HG02623 (cell line): ENCODE measurements at regions not wholly inside any gene's neighbourhood (a gene's known extent, or its start where the extent isn't known, plus 50 kb on each side); places are given as distances from the start of the nearest gene placed in this dataset.
A peak's percentile ranks its signal among the peaks of the same experiment; 100 is the strongest.
"Not testable (repeated sequence)": the region's sequence is repeated elsewhere in the genome, so short reads cannot be mapped to it uniquely, and the experiment has no call there.

ENCODE experiments used
- ATAC-seq: cut with Tn5 transposase; IDR thresholded peaks from one replicate; pipeline ENCODE4 v1.9.1; 2021; ENCODE audit warnings: moderate library complexity; ENCODE audit not compliant: unreplicated experiment

DNA sequence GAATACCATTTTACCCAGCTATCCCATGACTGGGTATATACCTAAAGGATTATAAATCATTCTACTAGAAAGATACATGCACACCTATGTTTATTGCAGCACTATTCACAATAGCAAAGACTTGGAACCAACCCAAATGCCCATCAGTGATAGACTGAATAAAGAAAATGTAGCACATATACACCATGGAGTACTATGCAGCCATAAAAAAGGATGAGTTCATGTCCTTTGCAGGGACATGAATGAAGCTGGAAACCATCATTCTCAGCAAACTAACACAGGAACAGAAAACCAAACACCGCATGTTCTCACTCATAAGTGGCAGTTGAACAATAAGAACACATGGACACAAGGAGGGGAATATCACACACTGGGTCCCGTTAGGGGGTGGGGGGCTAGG, 191.9 kb upstream of the POU5F2 start:
- not testable (repeated sequence) for ATAC-seq

DNA sequence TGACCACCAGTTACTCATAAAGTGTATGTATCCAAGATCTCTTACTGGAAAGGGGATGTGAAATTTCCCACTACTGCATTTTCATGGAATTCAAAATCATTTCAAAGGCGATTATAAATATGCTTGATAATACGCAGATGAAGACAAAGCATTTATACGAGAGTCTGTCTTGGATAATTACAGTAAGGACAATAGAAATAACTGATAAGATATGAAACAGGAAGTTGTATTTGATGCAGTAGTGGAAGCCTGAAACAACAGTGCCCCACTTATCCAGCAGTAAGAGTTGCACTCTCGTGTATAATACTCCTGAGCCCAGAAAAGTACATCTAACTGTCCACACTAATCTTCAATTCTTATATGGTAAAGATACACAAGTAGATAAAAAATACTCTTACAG, 188.7 kb upstream of the POU5F2 start:
- no peak for ATAC-seq

GRCh38 chr5:93929131-93929530, 187.7 kb upstream of the POU5F2 start:
- ATAC-seq = no peak

DNA sequence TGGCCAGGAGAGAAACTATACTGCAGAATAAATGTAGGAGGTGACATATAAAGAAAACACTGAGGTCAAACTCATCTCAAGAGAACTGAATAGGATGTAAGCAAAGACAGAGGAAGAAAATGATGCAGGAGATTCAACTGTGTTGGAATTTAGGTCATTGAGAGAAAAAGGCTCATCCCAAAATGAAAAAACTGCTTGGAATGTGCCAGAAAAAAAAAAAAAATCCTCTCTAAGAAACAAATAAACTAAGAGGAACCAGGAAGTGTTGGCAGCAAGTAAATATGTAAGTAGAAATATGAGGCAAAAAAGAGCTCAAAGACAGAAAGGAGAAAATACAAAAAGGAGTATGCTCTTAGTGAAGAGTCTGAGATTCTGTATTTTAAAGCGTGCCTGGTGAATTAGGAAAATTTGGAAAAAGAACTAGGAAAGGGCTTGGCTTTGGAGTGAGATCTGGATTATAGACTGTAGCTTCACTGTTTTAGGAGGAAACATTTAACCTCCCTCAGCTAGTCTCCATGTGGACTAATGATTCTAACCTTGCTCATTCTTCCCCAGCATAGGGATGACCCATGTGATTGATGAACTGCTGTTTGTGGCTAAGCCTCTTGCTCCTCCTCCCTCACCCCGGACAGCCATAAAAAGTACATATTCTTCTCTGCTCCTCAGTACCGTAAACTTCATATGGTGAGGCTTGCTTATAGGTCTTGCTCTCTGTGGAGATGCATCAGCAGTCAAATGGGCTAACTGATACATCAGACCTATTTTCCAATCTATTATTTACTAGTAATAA, 185.6 kb upstream of the POU5F2 start:
- ATAC-seq = no peak

DNA sequence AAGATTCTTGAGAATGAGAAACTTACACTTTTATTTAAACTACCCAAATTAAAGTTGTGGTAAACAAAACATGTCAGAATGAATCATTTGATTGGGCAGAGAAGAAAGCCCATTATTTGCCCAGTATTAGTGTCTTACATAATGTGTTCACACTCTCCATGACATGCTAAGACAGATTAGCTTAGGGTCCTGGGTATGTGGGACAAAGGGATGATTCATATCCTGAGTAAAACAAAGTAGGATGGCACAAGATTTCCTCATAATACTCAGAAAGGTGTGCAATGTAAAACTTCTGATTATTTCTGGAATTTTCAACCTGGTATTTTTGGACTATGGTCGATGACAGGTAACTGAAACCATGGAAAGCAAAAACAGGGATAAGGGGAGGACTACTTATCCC, 183.9 kb upstream of the POU5F2 start:
- no peak for ATAC-seq

DNA sequence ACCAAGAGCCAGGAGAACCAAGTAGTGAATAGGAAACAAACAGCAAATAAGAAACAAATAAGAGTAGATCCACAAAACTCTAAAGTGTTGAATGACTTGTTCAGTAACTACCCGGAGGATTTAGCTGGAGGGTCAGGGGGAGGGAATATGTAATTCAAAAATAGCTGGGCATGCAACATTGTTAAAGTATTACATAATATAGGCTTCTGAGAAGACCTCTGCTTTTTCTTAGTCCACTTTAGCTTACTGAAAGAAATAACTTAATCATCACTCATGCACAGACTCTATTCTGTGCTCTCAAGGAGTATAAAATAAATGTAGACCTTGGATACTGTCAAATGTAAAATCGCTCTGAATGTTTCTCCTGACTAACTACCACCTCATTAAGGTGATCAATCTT, 183.2 kb upstream of the POU5F2 start:
- no peak for ATAC-seq

DNA sequence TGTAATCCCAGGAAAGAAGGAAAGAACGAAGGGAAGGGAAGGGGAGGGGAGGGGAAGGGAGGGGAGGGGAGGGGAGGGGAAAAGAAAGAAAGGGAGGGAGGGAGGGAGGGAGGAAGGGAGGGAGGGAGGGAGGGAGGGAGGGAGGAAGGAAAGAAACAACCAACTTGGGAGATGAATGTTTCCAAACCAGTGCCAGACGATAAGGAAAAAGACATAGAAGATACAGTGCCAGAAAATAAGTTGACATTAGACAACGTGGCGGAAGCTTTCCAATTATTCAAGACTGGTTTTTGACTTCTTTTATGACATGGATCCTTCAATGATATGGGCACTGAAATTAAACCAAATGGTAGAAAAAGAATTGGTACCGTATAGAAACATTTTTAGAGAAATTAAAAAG, 181.2 kb upstream of the POU5F2 start:
- ATAC-seq = no peak

DNA sequence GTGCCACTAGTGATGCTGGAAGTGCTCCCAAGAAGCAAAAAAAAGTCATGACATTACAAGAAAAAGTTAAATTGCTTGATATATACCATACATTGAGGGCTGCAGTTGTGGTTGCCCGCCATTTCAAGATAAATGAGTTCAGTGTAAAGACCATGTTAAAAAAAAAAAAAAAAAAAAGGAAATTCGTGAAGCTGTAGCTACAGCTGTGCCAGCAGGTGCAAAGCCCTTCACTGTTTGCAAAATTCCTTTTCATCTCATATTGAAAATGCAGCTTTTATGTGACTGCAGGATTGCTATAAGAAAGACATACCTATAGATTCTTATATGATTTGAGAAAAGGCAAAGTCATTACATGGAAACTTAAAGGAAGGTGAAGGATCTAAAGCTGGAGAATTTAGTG, 179.6 kb upstream of the POU5F2 start:
- no peak for ATAC-seq

- no peak for ATAC-seq
These were observed 175.5 kb upstream of the POU5F2 start for GRCh38 chr5:93916872-93917271.

- ATAC-seq = no peak
These were observed 173.7 kb upstream of the POU5F2 start for GRCh38 chr5:93915142-93915553.

- no peak for ATAC-seq
These were observed 170.2 kb upstream of the POU5F2 start for GRCh38 chr5:93911609-93912008.

DNA sequence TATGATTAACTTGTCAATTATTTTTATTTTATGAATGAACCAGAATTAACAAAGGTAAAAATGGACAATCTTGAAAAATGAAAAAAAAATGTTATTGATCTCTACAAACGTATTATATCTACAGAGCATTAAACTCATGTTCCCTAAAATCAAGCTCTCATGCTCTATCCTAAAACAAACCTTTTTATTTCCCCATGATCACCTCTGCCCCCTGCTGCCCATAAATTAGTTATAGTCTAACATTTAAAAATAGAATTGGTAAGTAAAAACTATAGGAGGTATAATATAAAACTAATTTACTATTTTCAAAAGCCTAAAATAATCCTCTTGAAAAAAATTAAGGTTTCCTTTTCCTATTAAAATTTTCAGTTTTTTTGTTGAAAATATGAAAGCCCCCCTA, 168.0 kb upstream of the POU5F2 start:
- ATAC-seq = no peak

DNA sequence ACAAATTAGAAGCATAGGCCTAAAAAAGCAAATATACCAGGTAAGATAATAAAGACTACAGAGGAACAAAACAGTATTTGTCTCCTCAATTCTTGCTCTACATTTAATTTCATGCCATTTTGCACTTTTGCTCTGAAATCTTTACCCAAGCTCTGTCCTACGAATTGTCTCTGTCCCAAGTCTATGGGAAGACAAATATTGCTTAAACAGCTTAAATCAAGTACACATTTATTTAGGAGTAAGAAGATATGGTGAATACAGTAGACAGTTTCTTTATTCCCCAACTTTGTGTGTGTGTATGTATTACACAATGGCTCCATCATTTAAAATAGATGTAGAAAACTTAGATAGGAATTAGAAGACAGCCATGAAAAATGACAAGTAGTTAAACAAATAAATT, 163.5 kb upstream of the POU5F2 start:
- ATAC-seq = no peak

GRCh38 chr5:93902288-93902687, 160.9 kb upstream of the POU5F2 start:
- no peak for ATAC-seq

DNA sequence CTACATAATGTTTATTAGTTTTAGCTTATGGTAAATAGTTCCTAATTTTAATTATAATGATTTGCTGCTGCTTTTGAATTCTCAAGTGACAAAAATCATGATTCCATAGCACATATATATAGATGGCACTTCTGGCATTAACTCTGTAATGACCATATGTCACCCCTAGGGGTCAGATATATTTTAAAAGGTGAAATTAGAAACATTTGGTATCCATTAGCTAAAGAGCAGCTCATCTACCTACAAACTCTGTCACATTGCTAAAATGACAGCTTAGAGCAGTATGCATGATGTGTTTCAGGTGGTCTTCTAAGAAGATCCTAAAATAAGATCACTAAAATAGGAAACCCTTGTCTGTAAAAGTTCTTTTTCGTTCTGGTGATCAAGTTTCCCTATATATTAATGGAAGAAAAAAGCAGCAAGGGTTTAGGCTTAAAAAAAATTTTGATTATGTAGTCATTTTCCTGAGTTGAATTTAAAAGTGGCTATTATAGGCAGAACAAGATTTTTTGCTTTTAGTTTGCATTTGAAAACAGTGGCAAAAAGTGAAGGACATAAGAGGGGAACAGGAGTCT, 157.7 kb upstream of the POU5F2 start:
- ATAC-seq = peak; percentile 90

- no peak for ATAC-seq
These were observed 153.4 kb upstream of the POU5F2 start for GRCh38 chr5:93894601-93895354.

DNA sequence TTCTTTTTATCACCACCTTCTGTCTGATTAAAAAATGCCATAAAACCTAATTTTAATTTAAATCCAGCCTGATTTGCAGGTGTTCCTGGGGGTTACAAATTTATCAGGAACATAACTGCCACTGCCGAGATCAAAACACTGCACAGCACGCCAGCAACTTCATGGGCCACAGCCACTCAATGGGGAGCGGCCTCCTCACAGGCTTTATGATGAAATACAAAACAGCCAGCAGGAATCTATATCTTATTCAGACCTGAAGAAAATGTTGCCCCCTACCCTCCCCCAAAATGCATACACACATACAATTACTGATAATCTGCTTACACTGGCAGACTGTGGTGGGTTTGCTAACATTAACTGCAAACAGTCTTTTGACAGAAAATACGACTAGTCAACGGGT, 151.7 kb upstream of the POU5F2 start:
- no peak for ATAC-seq

DNA sequence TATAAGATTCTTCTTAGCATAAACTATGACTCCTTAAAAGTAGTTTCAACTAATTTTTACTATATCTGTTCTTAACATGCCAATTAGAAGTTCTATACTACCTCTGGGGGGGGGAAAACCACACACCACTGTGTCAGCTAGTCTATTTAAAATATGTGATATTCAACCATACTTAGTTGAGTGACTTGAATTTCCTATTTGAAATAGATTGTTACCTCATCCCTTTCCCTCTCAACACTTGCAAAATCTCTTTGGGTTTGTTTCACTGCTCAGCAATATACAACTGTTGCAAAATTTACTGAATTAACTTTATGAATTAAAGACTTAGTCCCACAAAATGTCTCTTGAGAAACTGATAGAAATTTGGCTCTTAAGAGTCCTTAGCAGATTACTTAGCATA, 151.1 kb upstream of the POU5F2 start:
- no peak for ATAC-seq

DNA sequence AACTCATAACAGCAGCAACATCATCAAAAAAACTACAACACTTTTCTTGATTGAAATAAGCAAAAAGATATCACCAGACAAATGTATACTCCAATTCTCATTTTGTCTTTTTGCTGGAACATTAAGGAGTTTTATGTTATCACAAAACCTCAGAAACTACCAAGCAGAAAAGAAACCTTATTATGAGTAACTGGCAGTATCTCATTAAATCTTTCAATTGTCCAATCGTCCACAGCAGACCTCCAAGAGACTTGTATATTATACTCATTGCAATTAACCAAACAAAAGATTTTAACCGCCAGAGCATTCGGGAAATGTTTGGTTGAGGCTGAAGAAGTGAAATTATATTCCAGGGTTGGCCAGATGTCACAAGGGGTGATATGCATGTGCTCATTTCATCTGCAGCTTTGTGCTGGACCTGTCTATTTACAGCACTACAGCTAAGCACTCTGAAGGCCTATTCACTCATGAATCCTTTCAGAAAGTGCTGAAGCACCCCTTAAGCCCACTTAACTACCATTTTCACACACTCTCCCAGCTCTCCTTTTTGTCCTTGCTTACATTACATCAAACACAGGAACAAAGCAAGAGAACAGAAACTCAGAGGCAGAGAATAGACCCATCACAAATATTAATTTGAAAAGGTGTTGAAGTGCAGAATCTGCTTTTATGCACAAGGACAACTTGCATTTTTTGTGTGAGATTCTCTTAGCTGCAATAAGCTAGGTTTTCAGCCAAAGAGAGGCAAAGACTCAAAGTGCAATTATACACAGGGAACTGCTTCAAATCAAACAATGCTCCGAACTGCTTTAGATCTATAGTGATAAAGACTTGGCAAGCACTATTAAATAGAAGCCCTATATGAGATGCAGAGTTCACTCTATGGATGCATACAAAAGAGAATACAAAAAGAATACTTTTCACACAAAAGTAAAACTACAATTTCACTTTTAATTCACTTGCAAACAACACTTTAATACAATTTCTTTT, 150.4 kb upstream of the POU5F2 start:
- no peak for ATAC-seq

DNA sequence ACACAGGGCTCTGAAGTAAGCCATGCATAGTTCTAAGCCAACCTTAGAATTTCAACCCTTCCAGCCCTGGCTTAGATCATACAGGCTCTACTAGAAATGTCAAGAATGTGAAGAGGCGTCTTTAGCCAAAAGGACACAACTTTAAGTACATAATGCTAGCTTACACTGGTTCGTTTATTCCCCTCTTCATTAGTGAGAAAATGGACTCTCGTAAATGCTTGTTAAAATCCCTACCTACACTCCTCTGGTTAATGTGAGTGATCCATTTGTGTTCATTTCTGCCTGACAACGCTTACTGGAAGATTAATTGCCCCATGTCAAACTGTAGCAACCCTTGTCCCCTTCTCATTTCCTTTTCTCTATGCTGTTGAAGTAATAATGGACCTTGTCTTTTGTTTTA, 149.3 kb upstream of the POU5F2 start:
- ATAC-seq = no peak

GRCh38 chr5:93887678-93888077, 146.3 kb upstream of the POU5F2 start:
- ATAC-seq = no peak
